IMR-90 (cell line): ENCODE measurements at regions not wholly inside any gene's neighbourhood (a gene's known extent, or its start where the extent isn't known, plus 50 kb on each side); places are given as distances from the start of the nearest gene placed in this dataset.

Source experiments
- ATAC-seq: fragments of 200-7000 bp; cut with Tn5 transposase; 2 replicates; pipeline ENCODE4 v1.9.1; 2020; ENCODE audit warnings: low read depth, mild to moderate bottlenecking, moderate library complexity
- BruUV-seq: library from RNA; stranded (reverse); fragments of 400-500 nt; replicated peaks from 2 replicates; lab custom pipeline; 2021; lab: Mats Ljungman, UMichigan
- CTCF ChIA-PET: fragments of 300-600 bp; formaldehyde crosslinking; extraction: SDS; loops from one replicate; lab custom pipeline; 2021; ENCODE audit warnings: antibody characterized with exemption; lab: Yijun Ruan, JAX
- POLR2A ChIA-PET: fragments of 300-600 bp; sonication (Branson Sonifier 250); formaldehyde crosslinking; loops from one replicate; lab custom pipeline; 2022; ENCODE audit warnings: antibody characterized with exemption; ENCODE audit not compliant: unreplicated experiment; lab: Charles Lee
- DNase-seq: peaks from one replicate; pipeline ENCODE4 v3.0.0; 2013
- H2AFZ ChIP-seq: replicated peaks from 2 replicates; pipeline ENCODE3; 2013; ENCODE audit warnings: low read length, mild to moderate bottlenecking; ENCODE audit not compliant: poor library complexity
- H2AK5ac ChIP-seq: 2 replicates; pipeline ENCODE4 v1.6.1; 2013; ENCODE audit warnings: low read depth, low read length, inconsistent platforms
- H2AK9ac ChIP-seq: replicated peaks from 2 replicates; pipeline ENCODE3; 2013; ENCODE audit warnings: mild to moderate bottlenecking, low read depth, low read length, moderate library complexity; ENCODE audit not compliant: poor library complexity
- H2BK120ac ChIP-seq: 2 replicates; pipeline ENCODE4 v1.6.1; 2013; ENCODE audit warnings: low read depth, low read length, inconsistent platforms
- H2BK15ac ChIP-seq: 3 replicates; pipeline ENCODE4 v1.6.1; 2013; ENCODE audit warnings: low read depth, low read length, inconsistent platforms
- H2BK20ac ChIP-seq: 2 replicates; pipeline ENCODE4 v1.6.1; 2013; ENCODE audit warnings: low read depth, mild to moderate bottlenecking, inconsistent platforms, low read length, moderate library complexity
- H2BK5ac ChIP-seq: 2 replicates; pipeline ENCODE4 v1.6.1; 2013; ENCODE audit warnings: mild to moderate bottlenecking, low read depth, low read length, inconsistent platforms; ENCODE audit not compliant: poor library complexity, severe bottlenecking
- H3K14ac ChIP-seq: replicated peaks from 2 replicates; pipeline ENCODE4 v1.6.1; 2013; ENCODE audit warnings: low read depth, low read length, inconsistent platforms
- H3K18ac ChIP-seq: 2 replicates; pipeline ENCODE4 v1.6.1; 2013; ENCODE audit warnings: low read depth, low read length, control low read depth
- H3K23ac ChIP-seq: 2 replicates; pipeline ENCODE4 v1.6.1; 2013; ENCODE audit warnings: low read depth, low read length, inconsistent platforms
- H3K27ac ChIP-seq: 2 replicates; pipeline ENCODE4 v1.5.1; 2013; ENCODE audit warnings: mild to moderate bottlenecking, control low read depth, low read length; ENCODE audit not compliant: insufficient read depth
- H3K27me3 ChIP-seq: 2 replicates; pipeline ENCODE4 v1.6.1; 2013; ENCODE audit warnings: low read length; ENCODE audit not compliant: control insufficient read depth, insufficient read depth
- H3K36me3 ChIP-seq: 2 replicates; pipeline ENCODE4 v1.6.1; 2013; ENCODE audit warnings: low read length, mixed read lengths; ENCODE audit not compliant: control insufficient read depth, insufficient read depth
- H3K4ac ChIP-seq: 2 replicates; pipeline ENCODE4 v1.6.1; 2013; ENCODE audit warnings: low read depth, low read length, inconsistent platforms
- H3K4me1 ChIP-seq: 2 replicates; pipeline ENCODE4 v1.6.1; 2013; ENCODE audit warnings: low read length, mixed read lengths; ENCODE audit not compliant: control insufficient read depth, insufficient read depth
- H3K4me2 ChIP-seq: 2 replicates; pipeline ENCODE4 v1.6.1; 2013; ENCODE audit warnings: low read depth, mild to moderate bottlenecking, control low read depth, low read length, moderate library complexity
- H3K4me3 ChIP-seq: 2 replicates; pipeline ENCODE4 v1.5.1; 2013; ENCODE audit warnings: low read depth, mild to moderate bottlenecking, control low read depth, low read length, moderate library complexity; ENCODE audit not compliant: insufficient read depth
- H3K56ac ChIP-seq: 2 replicates; pipeline ENCODE4 v1.6.1; 2013; ENCODE audit warnings: low read length, inconsistent platforms; ENCODE audit not compliant: insufficient read depth; ENCODE audit errors: extremely low read depth
- H3K79me1 ChIP-seq, 2 experiments: 2 replicates each; pipeline ENCODE4 v1.6.1; 2013; ENCODE audit warnings: low read length in 2 of 2, inconsistent platforms in 1 of 2, low read depth in 1 of 2
- H3K9ac ChIP-seq: 2 replicates; pipeline ENCODE4 v1.6.1; 2013; ENCODE audit warnings: low read depth, low read length, control low read depth
- H3K9me1 ChIP-seq: 2 replicates; pipeline ENCODE4 v1.6.1; 2013; ENCODE audit warnings: low read length, inconsistent platforms; ENCODE audit not compliant: insufficient read depth
- H3K9me3 ChIP-seq: 2 replicates; pipeline ENCODE4 v1.6.1; 2013; ENCODE audit warnings: low read length; ENCODE audit not compliant: control insufficient read depth, insufficient read depth
- H4K20me1 ChIP-seq: 2 replicates; pipeline ENCODE4 v1.6.1; 2013; ENCODE audit warnings: low read length, inconsistent platforms; ENCODE audit not compliant: insufficient read depth
- H4K5ac ChIP-seq: 2 replicates; pipeline ENCODE4 v1.6.1; 2013; ENCODE audit warnings: mild to moderate bottlenecking, low read depth, low read length, control low read depth
- H4K8ac ChIP-seq, 2 experiments: 2 replicates each; pipeline ENCODE4 v1.6.1; 2013; ENCODE audit warnings: low read depth in 2 of 2, low read length in 2 of 2, control low read depth in 1 of 2, inconsistent platforms in 1 of 2
- H4K91ac ChIP-seq: 2 replicates; pipeline ENCODE4 v1.6.1; 2013; ENCODE audit warnings: low read depth, low read length, inconsistent platforms; ENCODE audit not compliant: insufficient read depth
- MAZ ChIP-seq: IDR thresholded peaks from 2 replicates; pipeline ENCODE4 v1.6.1; 2012; ENCODE audit warnings: low read depth, mild to moderate bottlenecking, low read length, improper control_type of control experiment, moderate library complexity, borderline replicate concordance
- WGBS, 2 experiments: methylation state at CpG; one replicate each; pipeline versions ENCODE4 v1.1.5 to v1.1.7; 2013; ENCODE audit warnings: missing lambda C conversion rate in 2 of 2; ENCODE audit not compliant: insufficient read length in 1 of 2; ENCODE audit errors: extremely low coverage in 2 of 2; 5-methylcytosine and 5-hydroxymethylcytosine counted together
- dilution Hi-C: fragments of 300-500 bp; cut with HindIII; formaldehyde crosslinking; loops from one replicate; pipeline ENCODE4 v1.14.3; 2018; ENCODE audit warnings: low sequenced_read_pairs; ENCODE audit not compliant: unreplicated experiment
- in situ Hi-C: fragments of 300-500 bp; cut with MboI; formaldehyde crosslinking; loops from 3 replicates; pipeline ENCODE4 v1.14.3; 2019; ENCODE audit warnings: low sequenced_read_pairs, inconsistent platforms, mixed read lengths
- intact Hi-C: fragments of 100-400 bp; cut with micrococcal nuclease; formaldehyde crosslinking; loops from 2 replicates; pipeline ENCODE4 v1.10.0; 2022

- dilution Hi-C loops: no loop called here
- Histone ChIP-seq H3K4me1 (no peaks in the 10 kb centered on the region), H2AK9ac (no peak overlapping the region), H3K23ac (no peak overlapping the region), H3K18ac (no peak overlapping the region), H3K9me3 (no peaks in the 10 kb centered on the region), H2BK120ac (no peak overlapping the region), H3K56ac (no peak overlapping the region), H3K4ac (no peak overlapping the region), H2AK5ac (no peak overlapping the region), H3K27me3 (no peaks in the 10 kb centered on the region), H4K8ac (no peak overlapping the region), H3K27ac (no peak overlapping the region), H4K20me1 (no peaks in the 10 kb centered on the region), H3K9ac (no peak overlapping the region), H3K4me2 (no peak overlapping the region), H4K91ac (no peak overlapping the region), H2BK5ac (no peak overlapping the region), H3K4me3 (no peak overlapping the region), H3K9me1 (no peaks in the 10 kb centered on the region), H2BK20ac (no peak overlapping the region), H3K14ac (no peak overlapping the region), H4K5ac (no peak overlapping the region), H3K79me1 (no peaks in the 10 kb centered on the region), H3K36me3 (no peaks in the 10 kb centered on the region), H2AFZ (no peak overlapping the region), H2BK15ac (no peak overlapping the region)
- POLR2A ChIA-PET: no interaction called here
- ATAC-seq: no peak
- DNase-seq: no peak
- intact Hi-C loops: no loop called here
- no CpG with 5 or more reads among the region's 4 CpGs for WGBS, 2 experiments
- no TSS peak for BruUV-seq
- CTCF ChIA-PET: no interaction called here
- TF ChIP-seq MAZ: no peak
- in situ Hi-C loops: no loop called here
These were observed 256.8 kb upstream of the RAG2 start for GRCh38 chr11:36854875-36855274.
